ENCODE measurements at regions not wholly inside any gene's neighbourhood (a gene's known extent, or its start where the extent isn't known, plus 50 kb on each side); places are given as distances from the start of the nearest gene placed in this dataset.

DNA sequence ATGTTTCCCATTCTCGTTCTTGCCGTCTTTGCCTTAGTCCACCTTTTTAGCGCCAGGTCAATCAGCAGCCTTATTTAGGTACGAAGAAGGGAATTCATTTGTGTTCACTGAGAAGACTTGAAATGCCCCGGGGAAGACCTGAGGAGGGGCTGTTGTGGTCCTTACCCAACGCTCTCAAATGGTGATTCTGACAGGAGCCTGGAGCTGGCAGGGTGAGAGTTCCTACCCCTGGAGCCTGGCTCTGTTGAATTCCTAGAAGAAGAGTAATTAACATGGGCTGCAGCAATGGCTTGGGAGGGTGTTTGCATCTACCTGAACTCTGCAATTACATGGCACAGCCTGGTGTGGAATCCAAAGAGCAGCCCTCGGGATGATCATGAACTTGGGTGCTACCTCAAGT, 76.9 kb upstream of the DSCAM start:
- DNase-seq (ENCODE audit: insufficient read length, low spot score): no peak
- TF ChIP-seq, protein P1, sequence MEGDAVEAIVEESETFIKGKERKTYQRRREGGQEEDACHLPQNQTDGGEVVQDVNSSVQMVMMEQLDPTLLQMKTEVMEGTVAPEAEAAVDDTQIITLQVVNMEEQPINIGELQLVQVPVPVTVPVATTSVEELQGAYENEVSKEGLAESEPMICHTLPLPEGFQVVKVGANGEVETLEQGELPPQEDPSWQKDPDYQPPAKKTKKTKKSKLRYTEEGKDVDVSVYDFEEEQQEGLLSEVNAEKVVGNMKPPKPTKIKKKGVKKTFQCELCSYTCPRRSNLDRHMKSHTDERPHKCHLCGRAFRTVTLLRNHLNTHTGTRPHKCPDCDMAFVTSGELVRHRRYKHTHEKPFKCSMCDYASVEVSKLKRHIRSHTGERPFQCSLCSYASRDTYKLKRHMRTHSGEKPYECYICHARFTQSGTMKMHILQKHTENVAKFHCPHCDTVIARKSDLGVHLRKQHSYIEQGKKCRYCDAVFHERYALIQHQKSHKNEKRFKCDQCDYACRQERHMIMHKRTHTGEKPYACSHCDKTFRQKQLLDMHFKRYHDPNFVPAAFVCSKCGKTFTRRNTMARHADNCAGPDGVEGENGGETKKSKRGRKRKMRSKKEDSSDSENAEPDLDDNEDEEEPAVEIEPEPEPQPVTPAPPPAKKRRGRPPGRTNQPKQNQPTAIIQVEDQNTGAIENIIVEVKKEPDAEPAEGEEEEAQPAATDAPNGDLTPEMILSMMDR (IDR thresholded peaks at IDR 0.05; ENCODE audit: insufficient read depth, missing control alignments): no peak
- no peak for FAIRE-seq

DNA sequence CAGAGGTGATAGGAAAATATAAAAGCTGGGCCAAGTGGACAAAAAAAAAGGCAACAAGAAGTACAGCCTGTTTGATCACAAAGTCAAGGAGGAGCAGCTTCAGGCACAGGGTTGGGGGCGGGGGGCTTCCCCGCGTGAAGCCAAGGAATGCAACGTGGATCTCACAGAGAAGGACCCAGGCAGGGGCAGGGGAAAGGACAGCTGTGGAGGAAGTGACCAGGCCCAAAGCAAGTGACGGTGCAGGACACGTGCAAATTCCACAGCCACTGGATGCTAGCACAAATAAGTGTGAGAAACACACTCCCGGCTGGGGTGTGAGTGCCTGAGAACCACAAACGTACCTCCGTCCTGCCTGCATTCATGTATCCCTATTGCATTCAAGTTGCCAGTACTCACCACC, 77.7 kb upstream of the DSCAM start:
- DNase-seq (ENCODE audit: insufficient read length, low spot score) (no peak), FAIRE-seq (no peak)
- TF ChIP-seq, protein P1 (IDR thresholded peaks at IDR 0.05; ENCODE audit: insufficient read depth, missing control alignments): no peak

DNA sequence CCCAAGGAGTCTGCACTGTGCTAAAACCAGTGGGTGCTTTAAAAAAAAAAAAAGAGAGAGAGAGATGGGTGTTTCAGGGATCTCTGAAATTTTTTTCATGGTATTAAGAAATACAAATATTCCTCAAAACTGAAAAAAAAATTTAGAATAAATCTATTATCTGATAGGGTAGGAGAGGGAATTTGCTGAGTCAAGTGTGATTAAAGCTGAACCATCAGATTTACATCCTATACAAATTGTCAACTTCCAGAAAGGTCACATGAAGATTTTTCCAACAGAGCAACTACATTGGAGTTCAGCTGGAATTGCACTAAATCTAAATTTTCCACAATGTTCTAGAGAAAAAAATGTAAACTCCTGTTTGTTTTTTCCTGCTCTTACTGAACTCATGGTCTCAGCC, 79.3 kb upstream of the DSCAM start:
- TF ChIP-seq, protein P1 (IDR thresholded peaks at IDR 0.05; ENCODE audit: insufficient read depth, missing control alignments): no peak
- no peak for FAIRE-seq
- DNase-seq (ENCODE audit: insufficient read length, low spot score): no peak

DNA sequence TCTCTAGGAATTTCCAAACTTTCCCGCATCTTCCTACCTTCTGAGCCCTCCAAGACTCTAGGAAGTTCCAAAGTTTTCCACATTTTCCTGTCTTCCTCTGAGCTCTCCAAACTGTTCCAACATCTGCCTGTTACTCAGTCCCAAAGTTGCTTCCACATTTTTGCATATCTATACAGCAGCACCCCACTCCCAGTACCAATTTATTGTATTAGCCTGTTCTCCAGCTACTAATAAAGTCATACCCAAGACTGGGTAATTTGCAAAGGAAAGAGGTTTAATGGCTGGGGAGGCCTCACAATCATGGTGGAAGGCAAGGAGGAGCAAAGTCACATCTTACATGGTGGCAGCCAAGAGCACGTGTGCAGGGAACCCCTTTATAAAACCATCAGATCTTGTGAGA, 82.9 kb upstream of the DSCAM start:
- no peak for FAIRE-seq
- TF ChIP-seq, protein P1 (IDR thresholded peaks at IDR 0.05; ENCODE audit: insufficient read depth, missing control alignments): no peak
- no peak for DNase-seq (ENCODE audit: insufficient read length, low spot score)

DNA sequence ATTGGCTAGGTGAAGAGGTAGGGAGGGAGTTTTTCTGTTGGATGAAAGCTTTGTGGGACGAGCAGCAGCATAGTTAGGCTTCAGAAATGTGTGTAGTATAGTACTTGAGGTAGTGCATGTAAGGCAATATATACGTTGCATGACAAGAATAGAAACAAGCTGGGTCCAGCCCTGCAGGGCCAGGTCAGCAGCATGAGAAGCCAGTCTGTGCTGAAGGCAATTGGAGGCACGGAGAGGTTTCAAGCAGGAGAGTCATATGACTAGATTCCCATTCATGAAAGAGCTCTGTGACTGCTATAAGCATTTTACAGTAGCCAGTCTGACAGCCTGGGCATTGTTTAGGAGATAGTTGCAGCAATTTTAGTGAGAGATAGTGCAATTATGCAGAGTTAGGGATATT, 84.2 kb upstream of the DSCAM start:
- DNase-seq (ENCODE audit: insufficient read length, low spot score) (no peak), FAIRE-seq (no peak)
- TF ChIP-seq, protein P1 (IDR thresholded peaks at IDR 0.05; ENCODE audit: insufficient read depth, missing control alignments): no peak

DNA sequence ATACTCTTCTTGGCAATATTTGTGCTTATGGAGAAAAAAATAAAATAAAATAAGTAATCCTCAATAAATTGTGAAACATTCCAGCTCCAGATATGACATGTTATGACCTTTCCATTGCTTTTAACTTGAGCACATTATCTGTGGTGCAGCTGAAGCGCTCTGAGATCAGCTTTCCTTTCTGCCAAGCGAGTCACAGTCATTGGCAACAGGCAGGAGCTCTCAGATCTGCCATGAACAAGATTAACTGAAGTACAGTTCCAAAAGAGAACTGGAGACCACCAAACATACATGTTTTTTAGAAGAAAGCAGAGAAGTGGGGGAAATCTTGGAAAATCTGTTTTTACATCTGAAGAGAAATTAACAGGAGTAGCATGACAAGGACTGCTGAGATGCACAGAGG, 89.2 kb upstream of the DSCAM start:
- FAIRE-seq (no peak), DNase-seq (ENCODE audit: insufficient read length, low spot score) (no peak)
- TF ChIP-seq, protein P1 (IDR thresholded peaks at IDR 0.05; ENCODE audit: insufficient read depth, missing control alignments): no peak

DNA sequence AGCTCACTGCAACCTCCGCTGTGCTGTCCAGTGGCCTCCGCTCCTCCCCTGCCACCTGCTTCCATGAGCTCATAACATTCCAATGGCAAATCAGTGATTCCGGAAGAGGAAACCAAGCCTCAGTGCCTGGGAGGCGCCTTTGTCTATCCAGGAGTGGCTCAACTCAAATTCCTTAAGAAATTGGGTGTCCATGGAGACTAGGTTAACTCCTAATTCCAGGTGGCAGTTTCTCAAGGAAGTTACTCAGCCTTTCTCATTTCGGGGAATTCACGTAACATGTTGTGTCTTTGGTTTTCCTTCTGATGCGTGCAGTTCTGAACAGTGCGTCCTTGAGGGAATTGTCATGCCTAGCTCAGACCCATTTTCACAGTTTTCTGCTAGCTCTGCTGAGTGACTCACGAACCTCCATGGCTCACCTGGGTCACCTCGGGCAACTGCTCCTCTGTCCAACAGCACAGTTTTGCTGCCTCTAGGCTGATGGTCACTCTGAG, 89.9 kb upstream of the DSCAM start:
- DNase-seq (ENCODE audit: insufficient read length, low spot score) (no peak), FAIRE-seq (no peak)
- TF ChIP-seq, protein P1 (IDR thresholded peaks at IDR 0.05; ENCODE audit: insufficient read depth, missing control alignments): no peak

Measured in D721Med (cell line).